Lung (tissue), 11 donors: ENCODE measurements at regions not wholly inside any gene's neighbourhood (a gene's known extent, or its start where the extent isn't known, plus 50 kb on each side); places are given as distances from the start of the nearest gene placed in this dataset.
A peak's percentile ranks its signal among the peaks of the same experiment; 100 is the strongest.

Experiments used
- ATAC-seq: fragments of 200-7000 bp; cut with Tn5 transposase; one replicate; pipeline ENCODE4 v1.9.1; 2020; ENCODE audit warnings: moderate number of reproducible peaks; ENCODE audit not compliant: insufficient read depth, low FRiP score
- DNase-seq, 3 donors: peaks; one replicate each; pipeline ENCODE4 v3.0.0-alpha.2; 2013 to 2017
- H3K27ac ChIP-seq, 2 donors: one replicate each; pipeline ENCODE4 v1.5.1; 2013; ENCODE audit warnings: mild to moderate bottlenecking in 2 of 2, moderate library complexity in 2 of 2, control low read depth in 1 of 2, inconsistent platforms in 1 of 2, low read depth in 1 of 2, low read length in 1 of 2
- H3K27me3 ChIP-seq, 3 donors: one replicate each; pipeline ENCODE4 v1.5.1; 2013; ENCODE audit warnings: low read length in 2 of 3; ENCODE audit not compliant: control insufficient read depth in 3 of 3, insufficient read depth in 3 of 3
- H3K36me3 ChIP-seq, 4 donors: one replicate each; pipeline ENCODE4 v1.5.1; 2013; ENCODE audit warnings: low read length in 4 of 4, mild to moderate bottlenecking in 1 of 4, moderate library complexity in 1 of 4; ENCODE audit not compliant: control insufficient read depth in 4 of 4, insufficient read depth in 4 of 4
- H3K4me1 ChIP-seq, 5 donors: one replicate each; pipeline ENCODE4 v1.5.1; 2013; ENCODE audit warnings: low read length in 5 of 5, mild to moderate bottlenecking in 2 of 5, moderate library complexity in 1 of 5; ENCODE audit not compliant: control insufficient read depth in 5 of 5, insufficient read depth in 5 of 5
- H3K4me3 ChIP-seq: one replicate; pipeline ENCODE4 v1.5.1; 2013; ENCODE audit warnings: mild to moderate bottlenecking, control low read depth, moderate library complexity
- H3K9ac ChIP-seq, 2 donors: one replicate each; pipeline ENCODE4 v1.5.1; 2013; ENCODE audit warnings: low read length in 2 of 2, control low read depth in 1 of 2; ENCODE audit not compliant: insufficient read depth in 1 of 2
- H3K9me3 ChIP-seq, 4 donors: one replicate each; pipeline ENCODE4 v1.5.1; 2013; ENCODE audit warnings: low read length in 3 of 4, mild to moderate bottlenecking in 1 of 4, moderate library complexity in 1 of 4; ENCODE audit not compliant: control insufficient read depth in 4 of 4, insufficient read depth in 3 of 4
- CTCF ChIP-seq: IDR thresholded peaks from 2 replicates; pipeline ENCODE4 v1.5.1; 2012; ENCODE audit warnings: mild to moderate bottlenecking; ENCODE audit errors: control extremely low read depth, extremely low read depth
- WGBS, 2 donors: extraction: QIAGEN DNeasy Blood & Tissue Kit; methylation state at CpG; one replicate each; pipeline ENCODE4 v1.1.7; 2013; 5-methylcytosine and 5-hydroxymethylcytosine counted together
- donor health status: control.
- donor health status: control.
- donor health status: Bipolar disorder and iron deficiency.
- donor health status: healthy.
- donor health status: DM: yes; HTN: yes; CAD: no.

GRCh38 chr16:64013856-64014255 is 1108.0 kb downstream of the CDH11 start:
- ATAC-seq (no peak), DNase-seq (peak in 1 of 3 donors; percentile 34)
- no peaks in the 10 kb centered on the region for H3K27me3 ChIP-seq
- no peak overlapping the region for H3K9ac ChIP-seq
- no peaks in the 10 kb centered on the region for H3K36me3 ChIP-seq
- WGBS, 2 donors: 60 to 73% methylated on average over 1 of the region's 1 CpG
- peaks cover 0 to 8% (median 6%) of the 10 kb centered on the region in 5 donors for H3K4me1 ChIP-seq
- H3K4me3 ChIP-seq: no peak overlapping the region
- no peaks in the 10 kb centered on the region for H3K9me3 ChIP-seq
- no peak for TF ChIP-seq CTCF
- H3K27ac ChIP-seq: no peak overlapping the region

GRCh38 chr16:64012166-64012565 is 1109.7 kb downstream of the CDH11 start:
- H3K4me1 ChIP-seq: peaks cover 0 to 8% (median 6%) of the 10 kb centered on the region in 5 donors
- WGBS, 2 donors: 77 to 78% methylated on average over 2 of the region's 2 CpGs
- no peak overlapping the region for H3K4me3 ChIP-seq
- H3K27ac ChIP-seq: no peak overlapping the region
- DNase-seq (no peak), ATAC-seq (no peak)
- no peaks in the 10 kb centered on the region for H3K9me3 ChIP-seq
- H3K27me3 ChIP-seq: no peaks in the 10 kb centered on the region
- H3K36me3 ChIP-seq: no peaks in the 10 kb centered on the region
- H3K9ac ChIP-seq: no peak overlapping the region
- TF ChIP-seq CTCF: no peak

GRCh38 chr16:64011650-64012049 is 1110.2 kb downstream of the CDH11 start:
- ATAC-seq (no peak), DNase-seq (no peak)
- H3K4me1 ChIP-seq: peaks cover 0 to 8% (median 6%) of the 10 kb centered on the region in 5 donors
- H3K36me3 ChIP-seq: no peaks in the 10 kb centered on the region
- TF ChIP-seq CTCF: no peak
- 76 to 85% methylated on average over 2 of the region's 2 CpGs for WGBS, 2 donors
- no peak overlapping the region for H3K4me3 ChIP-seq
- no peaks in the 10 kb centered on the region for H3K9me3 ChIP-seq
- no peaks in the 10 kb centered on the region for H3K27me3 ChIP-seq
- no peak overlapping the region for H3K9ac ChIP-seq
- H3K27ac ChIP-seq: no peak overlapping the region

- no peaks in the 10 kb centered on the region for H3K27me3 ChIP-seq
Observed at GRCh38 chr16:64008131-64008530, 1113.7 kb downstream of the CDH11 start.

More at GRCh38 chr16:64008131-64008530, 1113.7 kb downstream of the CDH11 start:
- no peaks in the 10 kb centered on the region for H3K9me3 ChIP-seq
- H3K36me3 ChIP-seq: no peaks in the 10 kb centered on the region
- H3K27ac ChIP-seq: no peak overlapping the region
- no peak for ATAC-seq
- WGBS, 2 donors: 78 to 90% methylated on average over 2 of the region's 2 CpGs
- TF ChIP-seq CTCF: no peak
- no peak overlapping the region for H3K4me3 ChIP-seq
- H3K4me1 ChIP-seq: peaks cover 0 to 16% (median 2%) of the 10 kb centered on the region in 5 donors
- DNase-seq: no peak
- H3K9ac ChIP-seq: no peak overlapping the region
